Left renal pelvis (tissue), 4 donors: ENCODE measurements at regions not wholly inside any gene's neighbourhood (a gene's known extent, or its start where the extent isn't known, plus 50 kb on each side); places are given as distances from the start of the nearest gene placed in this dataset.
"Not testable (repeated sequence)": the region's sequence is repeated elsewhere in the genome, so short reads cannot be mapped to it uniquely, and the experiment has no call there.

Experiments
- DNase-seq, 4 donors: peaks; one replicate each; pipeline ENCODE4 v3.0.0-alpha.2; 2013; ENCODE audit warnings: low read depth in 4 of 4, low spot score in 3 of 4

- DNase-seq: not testable (repeated sequence)
Observed at GRCh38 chr7:65259864-65260525, 113.7 kb upstream of the ZNF92 start.

GRCh38 chr7:65254061-65254460 is 119.6 kb upstream of the ZNF92 start:
- DNase-seq: no peak

GRCh38 chr7:65251851-65252620 is 121.6 kb upstream of the ZNF92 start:
- DNase-seq: peak in 3 of 4 donors; percentile 43 to 60 (median 54)

- no peak for DNase-seq
Observed at GRCh38 chr7:65250697-65251395, 122.8 kb upstream of the ZNF92 start.

- no peak for DNase-seq
Observed at GRCh38 chr7:65250216-65250615, 123.4 kb upstream of the ZNF92 start.

- DNase-seq: no peak
Observed at GRCh38 chr7:65247491-65247890, 126.2 kb upstream of the ZNF92 start.

- DNase-seq: peak; percentile 18 to 33 (median 26)
Observed at GRCh38 chr7:65239707-65240352, 133.8 kb upstream of the ZNF92 start.

GRCh38 chr7:65239324-65239706 is 134.3 kb upstream of the ZNF92 start:
- no peak for DNase-seq

- DNase-seq: no peak
Observed at GRCh38 chr7:65238785-65239184, 134.9 kb upstream of the ZNF92 start.

- DNase-seq: no peak
Observed at GRCh38 chr7:65235586-65235985, 138.1 kb upstream of the ZNF92 start.

- no peak for DNase-seq
Observed at GRCh38 chr7:65233409-65234034, 140.1 kb upstream of the ZNF92 start.

- DNase-seq: no peak
Observed at GRCh38 chr7:65230231-65230630, 143.4 kb upstream of the ZNF92 start.

GRCh38 chr7:65225422-65226006 is 148.1 kb upstream of the ZNF92 start:
- DNase-seq: no peak

GRCh38 chr7:65222655-65223054 is 151.0 kb upstream of the ZNF92 start:
- no peak for DNase-seq

GRCh38 chr7:65221683-65222082 is 152.0 kb upstream of the ZNF92 start:
- DNase-seq: no peak

- no peak for DNase-seq
Observed at GRCh38 chr7:65219623-65220022, 154.0 kb upstream of the ZNF92 start.

GRCh38 chr7:65216469-65216868 is 157.2 kb upstream of the ZNF92 start:
- peak; percentile 28 to 48 (median 34) for DNase-seq

- not testable (repeated sequence) for DNase-seq
Observed at GRCh38 chr7:65213260-65213659, 160.4 kb upstream of the ZNF92 start.

- not testable (repeated sequence) for DNase-seq
Observed at GRCh38 chr7:65199221-65199620, 174.4 kb upstream of the ZNF92 start.

GRCh38 chr7:65193334-65194058 is 180.2 kb upstream of the ZNF92 start:
- DNase-seq: not testable (repeated sequence)
